ENCODE measurements at regions not wholly inside any gene's neighbourhood (a gene's known extent, or its start where the extent isn't known, plus 50 kb on each side); places are given as distances from the start of the nearest gene placed in this dataset.

GRCh38 chr14:104451474-104451873 is 128.1 kb upstream of the C14orf180 start:
- TF ChIP-seq GATA2 (IDR thresholded peaks at IDR 0.05; ENCODE audit: low read depth, low read length) (no peak), GATA3 (IDR thresholded peaks at IDR 0.05; ENCODE audit: low read depth, low read length) (no peak)
